WTC11 (cell line): ENCODE measurements at regions not wholly inside any gene's neighbourhood (a gene's known extent, or its start where the extent isn't known, plus 50 kb on each side); places are given as distances from the start of the nearest gene placed in this dataset.

Experiments used
- ATAC-seq: fragments of 200-7000 bp; cut with Tn5 transposase; 2 replicates; pipeline ENCODE4 v1.10.0; 2021; ENCODE audit warnings: mild to moderate bottlenecking, moderate library complexity
- CTCF ChIA-PET: fragments of 300-600 bp; sonication (Branson Sonifier 250); formaldehyde crosslinking; loops from one replicate; lab custom pipeline; 2021; ENCODE audit warnings: antibody characterized with exemption; lab: Charles Lee
- POLR2A ChIA-PET: fragments of 350-600 bp; sonication (Branson Sonifier 250); formaldehyde crosslinking; loops from one replicate; lab custom pipeline; 2021; ENCODE audit warnings: antibody characterized with exemption; lab: Charles Lee
- DNase-seq: peaks from one replicate; pipeline ENCODE4 v3.0.0; 2021; ENCODE audit warnings: low spot score
- H3K27ac Mint-ChIP-seq: 2 replicates; pipeline ENCODE4 v1.8.0; 2021; ENCODE audit warnings: mixed read lengths
- H3K27me3 Mint-ChIP-seq: 2 replicates; pipeline ENCODE4 v1.8.0; 2021; ENCODE audit warnings: low read depth, mild to moderate bottlenecking, moderate library complexity, mixed read lengths
- H3K36me3 Mint-ChIP-seq: 2 replicates; pipeline ENCODE4 v1.8.0; 2021; ENCODE audit warnings: mixed read lengths
- H3K4me1 Mint-ChIP-seq: 2 replicates; pipeline ENCODE4 v1.8.0; 2022; ENCODE audit warnings: mixed read lengths
- H3K4me3 Mint-ChIP-seq: 2 replicates; pipeline ENCODE4 v1.8.0; 2021; ENCODE audit warnings: mild to moderate bottlenecking, moderate library complexity, mixed read lengths
- H3K9me3 Mint-ChIP-seq: 2 replicates; pipeline ENCODE4 v1.8.0; 2021; ENCODE audit warnings: mixed read lengths
- ATF1 ChIP-seq: sonication (generic); formaldehyde crosslinking; IDR thresholded peaks from 2 replicates; pipeline ENCODE4 v1.8.1; 2023; ENCODE audit warnings: mild to moderate bottlenecking, moderate library complexity, missing genetic modification reagents
- CREM ChIP-seq: sonication (generic); formaldehyde crosslinking; IDR thresholded peaks from 2 replicates; pipeline ENCODE4 v1.8.1; 2022; ENCODE audit warnings: mild to moderate bottlenecking, missing genetic modification reagents, moderate library complexity
- ELF4 ChIP-seq: sonication (generic); formaldehyde crosslinking; IDR thresholded peaks from 2 replicates; pipeline ENCODE4 v1.8.1; 2022; ENCODE audit warnings: low read depth, mild to moderate bottlenecking, moderate library complexity, missing genetic modification reagents
- ETV6 ChIP-seq: sonication (generic); formaldehyde crosslinking; IDR thresholded peaks from 2 replicates; pipeline ENCODE4 v1.8.1; 2022; ENCODE audit warnings: mild to moderate bottlenecking, missing genetic modification reagents
- FOXK1 ChIP-seq: sonication (generic); formaldehyde crosslinking; IDR thresholded peaks from 2 replicates; pipeline ENCODE4 v1.8.0; 2022; ENCODE audit warnings: mild to moderate bottlenecking, moderate library complexity, missing genetic modification reagents
- FOXP1 ChIP-seq: sonication (generic); formaldehyde crosslinking; IDR thresholded peaks from 2 replicates; pipeline ENCODE4 v1.8.0; 2022; ENCODE audit warnings: missing genetic modification reagents, mild to moderate bottlenecking, moderate library complexity, borderline replicate concordance
- IRF2 ChIP-seq: sonication (generic); formaldehyde crosslinking; IDR thresholded peaks from 2 replicates; pipeline ENCODE4 v1.8.0; 2022; ENCODE audit warnings: low read depth, missing genetic modification reagents, borderline replicate concordance
- MYBL2 ChIP-seq: sonication (generic); formaldehyde crosslinking; IDR thresholded peaks from 2 replicates; pipeline ENCODE4 v1.8.1; 2023; ENCODE audit warnings: mild to moderate bottlenecking, moderate library complexity, missing genetic modification reagents
- NFE2L1 ChIP-seq: sonication (generic); formaldehyde crosslinking; IDR thresholded peaks from 2 replicates; pipeline ENCODE4 v1.8.1; 2023; ENCODE audit warnings: missing genetic modification reagents
- SP1 ChIP-seq: sonication (generic); formaldehyde crosslinking; conservative IDR thresholded peaks from 2 replicates; pipeline ENCODE4 v1.8.1; 2022; ENCODE audit warnings: missing genetic modification reagents
- TCF7 ChIP-seq: sonication (generic); formaldehyde crosslinking; IDR thresholded peaks from 2 replicates; pipeline ENCODE4 v1.8.0; 2022; ENCODE audit warnings: mild to moderate bottlenecking, low read depth, missing genetic modification reagents, moderate library complexity
- ZNF121 ChIP-seq: sonication (generic); formaldehyde crosslinking; IDR thresholded peaks from 2 replicates; pipeline ENCODE4 v1.8.0; 2023; ENCODE audit warnings: missing genetic modification reagents
- ZNF219 ChIP-seq: sonication (generic); formaldehyde crosslinking; IDR thresholded peaks from 2 replicates; pipeline ENCODE4 v1.8.0; 2023; ENCODE audit warnings: missing genetic modification reagents, mild to moderate bottlenecking, borderline replicate concordance
- ZNF263 ChIP-seq: sonication (generic); formaldehyde crosslinking; IDR thresholded peaks from 2 replicates; pipeline ENCODE4 v1.8.1; 2022; ENCODE audit warnings: low read depth, mild to moderate bottlenecking, moderate library complexity, missing genetic modification reagents
- ZNF416 ChIP-seq: fragments of 250-450 bp; sonication (Bioruptor Pico); IDR thresholded peaks from 2 replicates; pipeline ENCODE4 v1.9.0; 2021; ENCODE audit warnings: mild to moderate bottlenecking, inconsistent platforms
- TF ChIP-seq, protein P1 (sequence below): sonication (generic); formaldehyde crosslinking; IDR thresholded peaks from 2 replicates; pipeline ENCODE4 v1.8.0; 2023; ENCODE audit warnings: mild to moderate bottlenecking, missing genetic modification reagents
- TF ChIP-seq, protein P2 (sequence below): sonication (generic); formaldehyde crosslinking; IDR thresholded peaks from 2 replicates; pipeline ENCODE4 v1.8.1; 2023; ENCODE audit warnings: mild to moderate bottlenecking, missing genetic modification reagents
- TF ChIP-seq, protein P3 (sequence below): sonication (generic); formaldehyde crosslinking; IDR thresholded peaks from 2 replicates; pipeline ENCODE4 v1.8.0; 2022; ENCODE audit warnings: mild to moderate bottlenecking, missing genetic modification reagents
- TF ChIP-seq, protein P4 (sequence below): fragments of 250-450 bp; sonication (Bioruptor Pico); IDR thresholded peaks from 2 replicates; pipeline ENCODE4 v1.9.0; 2021; ENCODE audit warnings: mild to moderate bottlenecking
- TF ChIP-seq, protein P5 (sequence below): sonication (generic); formaldehyde crosslinking; IDR thresholded peaks from 2 replicates; pipeline ENCODE4 v1.8.0; 2022; ENCODE audit warnings: mild to moderate bottlenecking, missing genetic modification reagents
- TF ChIP-seq, protein P6 (sequence below): sonication (generic); formaldehyde crosslinking; IDR thresholded peaks from 2 replicates; pipeline ENCODE4 v1.8.1; 2023; ENCODE audit warnings: mild to moderate bottlenecking, missing genetic modification reagents, moderate library complexity
- TF ChIP-seq, protein P7 (sequence below): sonication (generic); formaldehyde crosslinking; IDR thresholded peaks from 2 replicates; pipeline ENCODE4 v1.8.0; 2022; ENCODE audit warnings: mild to moderate bottlenecking, missing genetic modification reagents

DNA sequence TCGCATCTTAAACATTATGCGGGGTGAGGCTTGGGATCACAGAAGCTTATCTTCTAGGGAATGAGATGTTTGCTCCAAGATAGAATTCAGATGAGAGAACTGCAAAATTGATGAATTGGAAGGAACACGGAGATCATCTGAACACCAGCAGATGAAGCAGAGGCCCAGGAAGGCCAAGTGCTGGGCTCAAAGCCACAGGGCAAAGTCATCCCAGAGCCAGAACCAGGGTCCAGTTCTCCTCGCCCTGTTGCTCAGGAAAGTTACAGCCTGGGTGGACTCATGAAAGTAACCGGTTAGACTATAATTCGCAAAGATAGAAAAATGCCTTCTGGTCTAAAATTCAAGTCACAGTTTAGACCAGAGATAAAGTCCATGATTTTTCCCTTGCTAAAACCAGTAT is 456.1 kb upstream of the ID2 start:
- TF ChIP-seq ATF1 (CRISPR knock-in tag) (no peak), ZNF121 (no peak), FOXK1 (no peak), TCF7 (CRISPR knock-in tag) (no peak), ZNF219 (no peak), ELF4 (CRISPR knock-in tag) (no peak), IRF2 (no peak), ZNF416 (no peak), MYBL2 (CRISPR knock-in tag) (no peak), FOXP1 (CRISPR knock-in tag) (no peak)
- TF ChIP-seq, protein P1, sequence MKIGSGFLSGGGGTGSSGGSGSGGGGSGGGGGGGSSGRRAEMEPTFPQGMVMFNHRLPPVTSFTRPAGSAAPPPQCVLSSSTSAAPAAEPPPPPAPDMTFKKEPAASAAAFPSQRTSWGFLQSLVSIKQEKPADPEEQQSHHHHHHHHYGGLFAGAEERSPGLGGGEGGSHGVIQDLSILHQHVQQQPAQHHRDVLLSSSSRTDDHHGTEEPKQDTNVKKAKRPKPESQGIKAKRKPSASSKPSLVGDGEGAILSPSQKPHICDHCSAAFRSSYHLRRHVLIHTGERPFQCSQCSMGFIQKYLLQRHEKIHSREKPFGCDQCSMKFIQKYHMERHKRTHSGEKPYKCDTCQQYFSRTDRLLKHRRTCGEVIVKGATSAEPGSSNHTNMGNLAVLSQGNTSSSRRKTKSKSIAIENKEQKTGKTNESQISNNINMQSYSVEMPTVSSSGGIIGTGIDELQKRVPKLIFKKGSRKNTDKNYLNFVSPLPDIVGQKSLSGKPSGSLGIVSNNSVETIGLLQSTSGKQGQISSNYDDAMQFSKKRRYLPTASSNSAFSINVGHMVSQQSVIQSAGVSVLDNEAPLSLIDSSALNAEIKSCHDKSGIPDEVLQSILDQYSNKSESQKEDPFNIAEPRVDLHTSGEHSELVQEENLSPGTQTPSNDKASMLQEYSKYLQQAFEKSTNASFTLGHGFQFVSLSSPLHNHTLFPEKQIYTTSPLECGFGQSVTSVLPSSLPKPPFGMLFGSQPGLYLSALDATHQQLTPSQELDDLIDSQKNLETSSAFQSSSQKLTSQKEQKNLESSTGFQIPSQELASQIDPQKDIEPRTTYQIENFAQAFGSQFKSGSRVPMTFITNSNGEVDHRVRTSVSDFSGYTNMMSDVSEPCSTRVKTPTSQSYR = no peak
- TF ChIP-seq, protein P2, sequence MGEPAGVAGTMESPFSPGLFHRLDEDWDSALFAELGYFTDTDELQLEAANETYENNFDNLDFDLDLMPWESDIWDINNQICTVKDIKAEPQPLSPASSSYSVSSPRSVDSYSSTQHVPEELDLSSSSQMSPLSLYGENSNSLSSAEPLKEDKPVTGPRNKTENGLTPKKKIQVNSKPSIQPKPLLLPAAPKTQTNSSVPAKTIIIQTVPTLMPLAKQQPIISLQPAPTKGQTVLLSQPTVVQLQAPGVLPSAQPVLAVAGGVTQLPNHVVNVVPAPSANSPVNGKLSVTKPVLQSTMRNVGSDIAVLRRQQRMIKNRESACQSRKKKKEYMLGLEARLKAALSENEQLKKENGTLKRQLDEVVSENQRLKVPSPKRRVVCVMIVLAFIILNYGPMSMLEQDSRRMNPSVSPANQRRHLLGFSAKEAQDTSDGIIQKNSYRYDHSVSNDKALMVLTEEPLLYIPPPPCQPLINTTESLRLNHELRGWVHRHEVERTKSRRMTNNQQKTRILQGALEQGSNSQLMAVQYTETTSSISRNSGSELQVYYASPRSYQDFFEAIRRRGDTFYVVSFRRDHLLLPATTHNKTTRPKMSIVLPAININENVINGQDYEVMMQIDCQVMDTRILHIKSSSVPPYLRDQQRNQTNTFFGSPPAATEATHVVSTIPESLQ = no peak
- TF ChIP-seq, protein P3, sequence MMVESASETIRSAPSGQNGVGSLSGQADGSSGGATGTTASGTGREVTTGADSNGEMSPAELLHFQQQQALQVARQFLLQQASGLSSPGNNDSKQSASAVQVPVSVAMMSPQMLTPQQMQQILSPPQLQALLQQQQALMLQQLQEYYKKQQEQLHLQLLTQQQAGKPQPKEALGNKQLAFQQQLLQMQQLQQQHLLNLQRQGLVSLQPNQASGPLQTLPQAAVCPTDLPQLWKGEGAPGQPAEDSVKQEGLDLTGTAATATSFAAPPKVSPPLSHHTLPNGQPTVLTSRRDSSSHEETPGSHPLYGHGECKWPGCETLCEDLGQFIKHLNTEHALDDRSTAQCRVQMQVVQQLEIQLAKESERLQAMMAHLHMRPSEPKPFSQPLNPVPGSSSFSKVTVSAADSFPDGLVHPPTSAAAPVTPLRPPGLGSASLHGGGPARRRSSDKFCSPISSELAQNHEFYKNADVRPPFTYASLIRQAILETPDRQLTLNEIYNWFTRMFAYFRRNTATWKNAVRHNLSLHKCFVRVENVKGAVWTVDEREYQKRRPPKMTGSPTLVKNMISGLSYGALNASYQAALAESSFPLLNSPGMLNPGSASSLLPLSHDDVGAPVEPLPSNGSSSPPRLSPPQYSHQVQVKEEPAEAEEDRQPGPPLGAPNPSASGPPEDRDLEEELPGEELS (CRISPR knock-in tag) = no peak
- Mint-ChIP-seq H3K4me1 (peaks cover 36% of the 10 kb centered on the region), H3K4me3 (no peak overlapping the region), H3K9me3 (no peaks in the 10 kb centered on the region; the same call in 1 of the 2 replicates), H3K27me3 (peaks cover 2% of the 10 kb centered on the region; the same call in 1 of the 2 replicates), H3K36me3 (no peaks in the 10 kb centered on the region), H3K27ac (no peak overlapping the region)
- no peak for ATAC-seq
- ChIA-PET POLR2A (no interaction called here), CTCF (no interaction called here)
- no peak for DNase-seq

DNA sequence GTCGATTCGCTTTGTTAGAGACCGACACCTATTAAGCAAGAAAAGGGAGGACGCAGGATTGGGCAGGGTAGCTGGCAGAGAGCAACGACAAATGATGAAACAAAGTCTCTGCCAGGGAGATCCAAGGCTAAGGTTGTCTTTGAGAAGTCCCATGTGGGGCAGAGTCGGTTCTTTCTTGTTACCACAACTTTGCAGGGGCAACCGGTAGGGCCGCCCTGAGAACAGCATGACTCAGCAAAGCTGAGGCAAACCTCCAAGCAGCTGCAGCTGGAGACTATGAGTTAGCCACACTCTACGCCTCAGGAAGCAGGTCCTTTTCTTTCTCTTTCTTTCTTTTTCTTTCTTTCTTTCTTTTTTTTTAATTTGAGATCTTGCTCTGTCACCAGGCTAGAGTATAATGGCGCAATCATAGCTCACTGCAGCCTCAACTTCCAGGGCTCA is 452.3 kb upstream of the ID2 start:
- no peak overlapping the region for H3K27ac Mint-ChIP-seq
- CTCF ChIA-PET = no interaction called here

DNA sequence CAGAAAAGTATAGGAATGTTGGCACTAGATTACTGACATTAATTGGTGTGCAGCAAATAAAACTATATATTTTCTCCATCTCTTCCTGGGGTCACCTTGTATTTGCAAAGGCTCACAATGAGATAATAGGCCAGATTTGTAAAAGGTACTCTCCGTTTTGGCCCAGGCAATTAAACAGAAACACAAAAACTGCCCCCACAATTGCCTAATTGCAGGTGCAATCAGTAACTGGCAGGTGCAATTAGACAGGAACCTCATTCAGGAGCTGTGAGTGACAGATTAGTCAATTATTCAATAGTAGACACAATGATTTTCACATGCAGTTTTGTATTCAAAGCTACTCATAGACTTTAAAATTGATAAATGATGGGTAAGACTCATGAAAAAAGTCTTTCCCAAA is 451.4 kb upstream of the ID2 start:
- DNase-seq (no peak), ATAC-seq (no peak)
- Mint-ChIP-seq H3K9me3 (no peaks in the 10 kb centered on the region), H3K4me1 (peaks cover 29% of the 10 kb centered on the region), H3K36me3 (no peaks in the 10 kb centered on the region), H3K27me3 (no peaks in the 10 kb centered on the region), H3K4me3 (no peak overlapping the region), H3K27ac (no peak overlapping the region)
- CTCF ChIA-PET = no interaction called here
- POLR2A ChIA-PET = no interaction called here
- TF ChIP-seq, protein P4, sequence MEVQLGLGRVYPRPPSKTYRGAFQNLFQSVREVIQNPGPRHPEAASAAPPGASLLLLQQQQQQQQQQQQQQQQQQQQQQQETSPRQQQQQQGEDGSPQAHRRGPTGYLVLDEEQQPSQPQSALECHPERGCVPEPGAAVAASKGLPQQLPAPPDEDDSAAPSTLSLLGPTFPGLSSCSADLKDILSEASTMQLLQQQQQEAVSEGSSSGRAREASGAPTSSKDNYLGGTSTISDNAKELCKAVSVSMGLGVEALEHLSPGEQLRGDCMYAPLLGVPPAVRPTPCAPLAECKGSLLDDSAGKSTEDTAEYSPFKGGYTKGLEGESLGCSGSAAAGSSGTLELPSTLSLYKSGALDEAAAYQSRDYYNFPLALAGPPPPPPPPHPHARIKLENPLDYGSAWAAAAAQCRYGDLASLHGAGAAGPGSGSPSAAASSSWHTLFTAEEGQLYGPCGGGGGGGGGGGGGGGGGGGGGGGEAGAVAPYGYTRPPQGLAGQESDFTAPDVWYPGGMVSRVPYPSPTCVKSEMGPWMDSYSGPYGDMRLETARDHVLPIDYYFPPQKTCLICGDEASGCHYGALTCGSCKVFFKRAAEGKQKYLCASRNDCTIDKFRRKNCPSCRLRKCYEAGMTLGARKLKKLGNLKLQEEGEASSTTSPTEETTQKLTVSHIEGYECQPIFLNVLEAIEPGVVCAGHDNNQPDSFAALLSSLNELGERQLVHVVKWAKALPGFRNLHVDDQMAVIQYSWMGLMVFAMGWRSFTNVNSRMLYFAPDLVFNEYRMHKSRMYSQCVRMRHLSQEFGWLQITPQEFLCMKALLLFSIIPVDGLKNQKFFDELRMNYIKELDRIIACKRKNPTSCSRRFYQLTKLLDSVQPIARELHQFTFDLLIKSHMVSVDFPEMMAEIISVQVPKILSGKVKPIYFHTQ (CRISPR knock-in tag) = no peak
- TF ChIP-seq, protein P5, sequence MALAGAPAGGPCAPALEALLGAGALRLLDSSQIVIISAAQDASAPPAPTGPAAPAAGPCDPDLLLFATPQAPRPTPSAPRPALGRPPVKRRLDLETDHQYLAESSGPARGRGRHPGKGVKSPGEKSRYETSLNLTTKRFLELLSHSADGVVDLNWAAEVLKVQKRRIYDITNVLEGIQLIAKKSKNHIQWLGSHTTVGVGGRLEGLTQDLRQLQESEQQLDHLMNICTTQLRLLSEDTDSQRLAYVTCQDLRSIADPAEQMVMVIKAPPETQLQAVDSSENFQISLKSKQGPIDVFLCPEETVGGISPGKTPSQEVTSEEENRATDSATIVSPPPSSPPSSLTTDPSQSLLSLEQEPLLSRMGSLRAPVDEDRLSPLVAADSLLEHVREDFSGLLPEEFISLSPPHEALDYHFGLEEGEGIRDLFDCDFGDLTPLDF (CRISPR knock-in tag) = no peak
- TF ChIP-seq FOXP1 (CRISPR knock-in tag) = no peak
- no peak for TF ChIP-seq ZNF263
- no peak for TF ChIP-seq ETV6
- no peak for TF ChIP-seq ZNF416
- TF ChIP-seq, protein P6, sequence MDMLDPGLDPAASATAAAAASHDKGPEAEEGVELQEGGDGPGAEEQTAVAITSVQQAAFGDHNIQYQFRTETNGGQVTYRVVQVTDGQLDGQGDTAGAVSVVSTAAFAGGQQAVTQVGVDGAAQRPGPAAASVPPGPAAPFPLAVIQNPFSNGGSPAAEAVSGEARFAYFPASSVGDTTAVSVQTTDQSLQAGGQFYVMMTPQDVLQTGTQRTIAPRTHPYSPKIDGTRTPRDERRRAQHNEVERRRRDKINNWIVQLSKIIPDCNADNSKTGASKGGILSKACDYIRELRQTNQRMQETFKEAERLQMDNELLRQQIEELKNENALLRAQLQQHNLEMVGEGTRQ (CRISPR knock-in tag) = no peak

More for the DNA sequence above, 452.3 kb upstream of the ID2 start:
- DNase-seq = peak; percentile 25
- POLR2A ChIA-PET = no interaction called here
- peak; percentile 59 for ATAC-seq
- TF ChIP-seq, protein P7, sequence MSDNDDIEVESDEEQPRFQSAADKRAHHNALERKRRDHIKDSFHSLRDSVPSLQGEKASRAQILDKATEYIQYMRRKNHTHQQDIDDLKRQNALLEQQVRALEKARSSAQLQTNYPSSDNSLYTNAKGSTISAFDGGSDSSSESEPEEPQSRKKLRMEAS = no peak
- TF ChIP-seq NFE2L1 (CRISPR knock-in tag) = peak; percentile 93
- TF ChIP-seq FOXP1 (CRISPR knock-in tag) = no peak
- TF ChIP-seq CREM (CRISPR knock-in tag) = no peak
- TF ChIP-seq SP1 (CRISPR knock-in tag) = no peak
- TF ChIP-seq, all 79 proteins: peak for 1
- Mint-ChIP-seq H3K27me3 (no peaks in the 10 kb centered on the region), H3K36me3 (no peaks in the 10 kb centered on the region), H3K4me3 (no peak overlapping the region), H3K4me1 (peaks cover 22% of the 10 kb centered on the region), H3K9me3 (no peaks in the 10 kb centered on the region; the same call in 1 of the 2 replicates)
